GM12878 (cell line): ENCODE measurements at regions not wholly inside any gene's neighbourhood (a gene's known extent, or its start where the extent isn't known, plus 50 kb on each side); places are given as distances from the start of the nearest gene placed in this dataset.

Experiments used
- ATAC-seq: fragments of 200-7000 bp; cut with Tn5 transposase; 3 replicates; pipeline ENCODE4 v1.9.1; 2020; ENCODE audit warnings: mild to moderate bottlenecking, moderate library complexity
- BruUV-seq: library from RNA; stranded (reverse); fragments of 400-500 nt; replicated peaks from 2 replicates; lab custom pipeline; 2021; lab: Mats Ljungman, UMichigan
- CTCF ChIA-PET: fragments of 300-600 bp; sonication (Branson Sonifier 250); formaldehyde crosslinking; extraction: SDS; loops from one replicate; lab custom pipeline; 2021; ENCODE audit warnings: inconsistent platforms; lab: Yijun Ruan, JAX
- POLR2A ChIA-PET: fragments of 350-600 bp; formaldehyde crosslinking; extraction: SDS; loops from one replicate; lab custom pipeline; 2021; ENCODE audit warnings: inconsistent platforms; lab: Charles Lee
- RAD21 ChIA-PET: fragments of 300-600 bp; sonication (Branson Sonifier 250); formaldehyde crosslinking; loops from one replicate; lab custom pipeline; 2023; ENCODE audit warnings: antibody characterized with exemption; ENCODE audit not compliant: unreplicated experiment; lab: Charles Lee
- SMC1A ChIA-PET: fragments of 300-600 bp; sonication (Branson Sonifier 250); formaldehyde crosslinking; loops from one replicate; lab custom pipeline; 2023; ENCODE audit not compliant: unreplicated experiment, uncharacterized antibody; lab: Charles Lee
- DNase-seq: peaks from one replicate; pipeline ENCODE4 v3.0.0-alpha.2; 2011; ENCODE audit warnings: low read depth, low spot score
- FAIRE-seq: peaks from 3 replicates; lab custom pipeline; 2011; peaks lifted over from hg19 to GRCh38; lab: Jason Lieb, UNC
- H2AFZ ChIP-seq: 2 replicates; pipeline ENCODE4 v1.6.0; 2011; ENCODE audit warnings: low read depth, low read length, control low read depth; ENCODE audit not compliant: control insufficient read depth
- H3K27ac ChIP-seq: 2 replicates; pipeline ENCODE4 v1.5.1; 2011; ENCODE audit warnings: control low read depth; ENCODE audit not compliant: control insufficient read depth, insufficient read depth
- H3K27me3 ChIP-seq, 2 experiments: replicated peaks in 1 of 2; 2 replicates each; pipeline versions ENCODE4 v1.6.0 to v1.6.1; 2011; ENCODE audit warnings: low read length in 1 of 2; ENCODE audit not compliant: control insufficient read depth in 2 of 2, insufficient read depth in 2 of 2
- H3K36me3 ChIP-seq, 2 experiments: 2 replicates each; pipeline ENCODE4 v1.5.1; 2011; ENCODE audit warnings: low read length in 1 of 2; ENCODE audit not compliant: control insufficient read depth in 2 of 2, insufficient read depth in 2 of 2
- H3K4me1 ChIP-seq: 2 replicates; pipeline ENCODE4 v1.6.1; 2011; ENCODE audit warnings: mild to moderate bottlenecking, low read length, moderate library complexity, mixed read lengths; ENCODE audit not compliant: control insufficient read depth, insufficient read depth
- H3K4me2 ChIP-seq: 2 replicates; pipeline ENCODE4 v1.6.0; 2011; ENCODE audit warnings: control low read depth; ENCODE audit not compliant: control insufficient read depth, insufficient read depth
- H3K4me3 ChIP-seq: fragments of 200-600 bp; sonication (generic); 2 replicates; pipeline ENCODE4 v1.5.1; 2016
- H3K79me2 ChIP-seq: 2 replicates; pipeline ENCODE4 v1.6.0; 2011; ENCODE audit warnings: low read length; ENCODE audit not compliant: control insufficient read depth, insufficient read depth
- H3K9ac ChIP-seq: 2 replicates; pipeline ENCODE4 v1.8.0; 2011; ENCODE audit warnings: low read length, control low read depth, mixed read lengths; ENCODE audit not compliant: control insufficient read depth, insufficient read depth
- H3K9me3 ChIP-seq: replicated peaks from 3 replicates; pipeline ENCODE4 v1.5.1; 2011; ENCODE audit warnings: mild to moderate bottlenecking, low read length; ENCODE audit not compliant: control insufficient read depth, insufficient read depth
- H4K20me1 ChIP-seq: 2 replicates; pipeline ENCODE4 v1.6.0; 2011; ENCODE audit not compliant: control insufficient read depth, insufficient read depth
- BHLHE40 ChIP-seq, 2 experiments: fragments of 450-650 bp in 1 of 2; IDR thresholded peaks; 2 replicates each; pipeline ENCODE4 v1.6.1; 2011 to 2017; ENCODE audit warnings: low read depth in 2 of 2, borderline replicate concordance in 1 of 2, improper control_type of control experiment in 1 of 2, low read length in 1 of 2, mild to moderate bottlenecking in 1 of 2
- KLF5 ChIP-seq: fragments of 450-650 bp; IDR thresholded peaks from 2 replicates; pipeline ENCODE4 v1.6.1; 2014; ENCODE audit warnings: mild to moderate bottlenecking; ENCODE audit not compliant: partially characterized antibody
- MYB ChIP-seq: fragments of 150-350 bp; IDR thresholded peaks from 2 replicates; pipeline ENCODE4 v1.6.1; 2014; ENCODE audit warnings: mild to moderate bottlenecking, low read depth, low read length, borderline replicate concordance
- NFXL1 ChIP-seq: fragments of 450-650 bp; IDR thresholded peaks from 2 replicates; pipeline ENCODE4 v1.6.1; 2017; ENCODE audit warnings: antibody characterized with exemption, mild to moderate bottlenecking, borderline replicate concordance
- NR2C2 ChIP-seq: IDR thresholded peaks from 2 replicates; pipeline ENCODE4 v1.6.1; 2011; ENCODE audit warnings: borderline replicate concordance, low read depth; ENCODE audit not compliant: control insufficient read depth, insufficient read length
- TAF1 ChIP-seq: IDR thresholded peaks from 2 replicates; pipeline ENCODE4 v1.6.1; 2011; ENCODE audit warnings: mild to moderate bottlenecking, low read depth, low read length, borderline replicate concordance
- YBX1 ChIP-seq: fragments of 450-650 bp; IDR thresholded peaks from 2 replicates; pipeline ENCODE4 v1.6.1; 2016; ENCODE audit warnings: antibody characterized with exemption
- WGBS: methylation state at CpG from one replicate; pipeline ENCODE4 v1.1.6; 2016; ENCODE audit warnings: low lambda C conversion rate; ENCODE audit not compliant: insufficient replicate concordance, insufficient coverage; ENCODE audit errors: missing lambda C conversion rate; 5-methylcytosine and 5-hydroxymethylcytosine counted together
- in situ Hi-C: fragments of 300-500 bp; cut with MboI; formaldehyde crosslinking; loops from 9 replicates; pipeline ENCODE4 v1.14.3; 2018; ENCODE audit warnings: mixed read lengths
- intact Hi-C: fragments of 100-400 bp; cut with micrococcal nuclease; formaldehyde crosslinking; loops from one replicate; pipeline ENCODE4 v1.14.2; 2022; ENCODE audit not compliant: unreplicated experiment

GRCh38 chr10:33781606-33782395 is 447.3 kb upstream of the NRP1 start:
- FAIRE-seq, result no peak

DNA sequence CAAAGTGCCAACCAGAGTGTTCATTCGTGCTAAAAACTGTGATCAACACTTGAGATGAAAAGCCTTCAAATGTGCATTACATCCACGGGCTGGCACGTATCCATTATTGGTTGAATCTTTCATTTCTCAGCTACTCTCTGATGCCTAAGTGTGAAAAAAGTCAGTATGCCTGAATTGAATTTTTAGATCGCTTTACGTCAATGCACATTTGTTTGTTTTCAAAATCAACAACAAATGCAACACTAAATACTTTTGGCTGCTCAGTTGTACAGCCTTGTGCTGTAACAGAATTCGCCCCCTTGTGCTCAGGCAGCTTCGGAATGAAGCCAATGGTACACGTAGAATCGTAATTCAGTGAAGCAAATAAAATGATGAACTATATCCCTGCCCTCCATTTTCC is 446.5 kb upstream of the NRP1 start:
- Histone ChIP-seq H3K4me3 (no peak overlapping the region), H3K27ac (no peak overlapping the region), H3K4me1 (no peaks in the 10 kb centered on the region), H3K36me3 (no peaks in the 10 kb centered on the region)
- FAIRE-seq, result no peak
- TF ChIP-seq NFXL1 (no peak), TAF1 (no peak), BHLHE40 (IDR thresholded peaks at IDR 0.05; ENCODE audit: borderline replicate concordance in 1 of 2, low read depth in 2 of 2, low read length in 1 of 2) (no peak), NR2C2 (no peak), YBX1 (no peak)
- TF ChIP-seq, all 136 proteins: peak for 0
- DNase-seq (no peak), ATAC-seq (no peak)
- BruUV-seq, result no TSS peak
- ChIA-PET POLR2A (interaction anchor here (0.7 kb wide), 1 partner anchor 367 kb away, joined by 4 read pairs; no protein-coding TSS in a partner anchor), CTCF (interaction anchor here (1.1 to 1.3 kb wide), 2 partner anchors 15 to 34 kb away, joined by 3 read pairs; no protein-coding TSS in a partner anchor), SMC1A (interaction anchor here (0.9 to 9.6 kb wide), 7 partner anchors 14 to 360 kb away, joined by 3 to 95 read pairs (median 6); no protein-coding TSS in a partner anchor), RAD21 (interaction anchor here (0.6 kb wide), 1 partner anchor 348 kb away, joined by 3 read pairs; no protein-coding TSS in a partner anchor)
- H3K79me2 ChIP-seq, result no peaks in the 10 kb centered on the region
- H4K20me1 ChIP-seq, result no peaks in the 10 kb centered on the region
- H3K27me3 ChIP-seq, result no peaks in the 10 kb centered on the region
- no peak overlapping the region for H2AFZ ChIP-seq
- intact Hi-C loops, result no loop called here
- no peaks in the 10 kb centered on the region for H3K9me3 ChIP-seq
- in situ Hi-C loops, result no loop called here
- H3K4me2 ChIP-seq, result no peak overlapping the region
- no peak overlapping the region for H3K9ac ChIP-seq
- 22% methylated on average over 9 of the region's 9 CpGs for WGBS

More at GRCh38 chr10:33781606-33782395, 447.3 kb upstream of the NRP1 start:
- no peaks in the 10 kb centered on the region for H3K9me3 ChIP-seq
- H3K4me1 ChIP-seq, result no peaks in the 10 kb centered on the region
- ChIA-PET SMC1A (interaction anchor here (0.6 to 9.6 kb wide), 7 partner anchors 13 to 1443 kb away, joined by 3 to 95 read pairs (median 4); no protein-coding TSS in a partner anchor), CTCF (interaction anchor here (1.1 kb wide), 1 partner anchor 35 kb away, joined by 3 read pairs; no protein-coding TSS in a partner anchor), RAD21 (interaction anchor here (0.6 kb wide), 1 partner anchor 347 kb away, joined by 3 read pairs; no protein-coding TSS in a partner anchor), POLR2A (interaction anchor here (0.7 kb wide), 1 partner anchor 366 kb away, joined by 4 read pairs; no protein-coding TSS in a partner anchor)
- H3K4me2 ChIP-seq, result no peak overlapping the region
- H2AFZ ChIP-seq, result no peak overlapping the region
- H3K36me3 ChIP-seq, result no peaks in the 10 kb centered on the region
- H3K4me3 ChIP-seq, result no peak overlapping the region
- no peak overlapping the region for H3K27ac ChIP-seq
- BruUV-seq, result no TSS peak
- ATAC-seq (no peak), DNase-seq (no peak)
- in situ Hi-C loops (no loop called here), intact Hi-C loops (no loop called here)
- H4K20me1 ChIP-seq, result no peaks in the 10 kb centered on the region
- H3K79me2 ChIP-seq, result no peaks in the 10 kb centered on the region
- H3K27me3 ChIP-seq, result no peaks in the 10 kb centered on the region
- H3K9ac ChIP-seq, result no peak overlapping the region
- 24% methylated on average over 7 of the region's 7 CpGs for WGBS
- TF ChIP-seq MYB (no peak), KLF5 (no peak)
